Thymus (tissue), 11 donors: ENCODE measurements at regions not wholly inside any gene's neighbourhood (a gene's known extent, or its start where the extent isn't known, plus 50 kb on each side); places are given as distances from the start of the nearest gene placed in this dataset.

ENCODE experiments used
- DNase-seq, 9 donors: peaks; one replicate each; pipeline ENCODE4 v3.0.0-alpha.2; 2013; ENCODE audit warnings: low spot score in 9 of 9, low read depth in 6 of 9, missing footprints in 1 of 9
- H3K27ac ChIP-seq, 2 donors: one replicate each; pipeline ENCODE4 v1.5.1; 2013; ENCODE audit warnings: control low read depth in 1 of 2, low read depth in 1 of 2, low read length in 1 of 2, mild to moderate bottlenecking in 1 of 2, moderate library complexity in 1 of 2
- H3K27me3 ChIP-seq, 2 donors: one replicate each; pipeline ENCODE4 v1.5.1; 2013; ENCODE audit warnings: low read length in 1 of 2; ENCODE audit not compliant: control insufficient read depth in 2 of 2, insufficient read depth in 1 of 2
- H3K36me3 ChIP-seq, 2 donors: one replicate each; pipeline ENCODE4 v1.5.1; 2013; ENCODE audit warnings: low read length in 1 of 2, mild to moderate bottlenecking in 1 of 2, moderate library complexity in 1 of 2; ENCODE audit not compliant: control insufficient read depth in 2 of 2, insufficient read depth in 2 of 2
- H3K4me1 ChIP-seq, 2 donors: one replicate each; pipeline ENCODE4 v1.5.1; 2013; ENCODE audit warnings: low read length in 2 of 2; ENCODE audit not compliant: control insufficient read depth in 2 of 2, insufficient read depth in 2 of 2
- H3K4me3 ChIP-seq, 2 donors: one replicate each; pipeline ENCODE4 v1.5.1; 2013; ENCODE audit warnings: low read length in 2 of 2, control low read depth in 1 of 2, mild to moderate bottlenecking in 1 of 2
- H3K9me3 ChIP-seq, 2 donors: one replicate each; pipeline ENCODE4 v1.5.1; 2013; ENCODE audit warnings: low read length in 1 of 2, mild to moderate bottlenecking in 1 of 2; ENCODE audit not compliant: control insufficient read depth in 2 of 2, insufficient read depth in 1 of 2
- WGBS: extraction: QIAGEN DNeasy Blood & Tissue Kit; methylation state at CpG from one replicate; pipeline ENCODE4 v1.1.7; 2013; 5-methylcytosine and 5-hydroxymethylcytosine counted together
- donor health status: healthy.

- WGBS: 79% methylated on average over 2 of the region's 2 CpGs
- H3K9me3 ChIP-seq: no peaks in the 10 kb centered on the region
- H3K4me1 ChIP-seq: no peaks in the 10 kb centered on the region
- no peak for DNase-seq
- H3K36me3 ChIP-seq: no peaks in the 10 kb centered on the region
- no peaks in the 10 kb centered on the region for H3K27me3 ChIP-seq
- no peak overlapping the region for H3K4me3 ChIP-seq
- H3K27ac ChIP-seq: no peak overlapping the region
Measured at GRCh38 chr5:24059006-24059405, 551.6 kb downstream of the PRDM9 start.

GRCh38 chr5:24059716-24060115, 552.3 kb downstream of the PRDM9 start:
- Histone ChIP-seq H3K36me3 (no peaks in the 10 kb centered on the region), H3K4me1 (no peaks in the 10 kb centered on the region), H3K27ac (no peak overlapping the region), H3K9me3 (no peaks in the 10 kb centered on the region), H3K4me3 (no peak overlapping the region), H3K27me3 (no peaks in the 10 kb centered on the region)
- DNase-seq: no peak
- 85% methylated on average over 4 of the region's 4 CpGs for WGBS

- no peaks in the 10 kb centered on the region for H3K4me1 ChIP-seq
- H3K27ac ChIP-seq: no peak overlapping the region
- DNase-seq: no peak
- no peaks in the 10 kb centered on the region for H3K27me3 ChIP-seq
- no peaks in the 10 kb centered on the region for H3K9me3 ChIP-seq
- H3K4me3 ChIP-seq: no peak overlapping the region
- no peaks in the 10 kb centered on the region for H3K36me3 ChIP-seq
- WGBS: 94% methylated on average over 4 of the region's 4 CpGs
Measured at GRCh38 chr5:24065779-24066178, 558.4 kb downstream of the PRDM9 start.

GRCh38 chr5:24067208-24067607, 559.8 kb downstream of the PRDM9 start:
- 98% methylated on average over 2 of the region's 2 CpGs for WGBS
- Histone ChIP-seq H3K4me1 (no peaks in the 10 kb centered on the region), H3K4me3 (no peak overlapping the region), H3K27ac (no peak overlapping the region), H3K9me3 (no peaks in the 10 kb centered on the region), H3K36me3 (no peaks in the 10 kb centered on the region), H3K27me3 (no peaks in the 10 kb centered on the region)
- DNase-seq: no peak

GRCh38 chr5:24068524-24068923, 561.1 kb downstream of the PRDM9 start:
- WGBS: 95% methylated on average over 3 of the region's 3 CpGs

GRCh38 chr5:24073107-24073506, 565.7 kb downstream of the PRDM9 start:
- Histone ChIP-seq H3K4me1 (no peaks in the 10 kb centered on the region), H3K4me3 (no peak overlapping the region), H3K36me3 (no peaks in the 10 kb centered on the region), H3K27ac (no peak overlapping the region), H3K9me3 (no peaks in the 10 kb centered on the region), H3K27me3 (no peaks in the 10 kb centered on the region)
- 91% methylated on average over 4 of the region's 4 CpGs for WGBS
- DNase-seq: no peak

More at GRCh38 chr5:24068524-24068923, 561.1 kb downstream of the PRDM9 start:
- Histone ChIP-seq H3K36me3 (no peaks in the 10 kb centered on the region), H3K4me1 (no peaks in the 10 kb centered on the region), H3K27ac (no peak overlapping the region), H3K27me3 (no peaks in the 10 kb centered on the region), H3K9me3 (no peaks in the 10 kb centered on the region), H3K4me3 (no peak overlapping the region)
- no peak for DNase-seq

GRCh38 chr5:24080046-24080445, 564.7 kb downstream of the CDH10 start:
- Histone ChIP-seq H3K4me3 (no peak overlapping the region), H3K27me3 (no peaks in the 10 kb centered on the region), H3K9me3 (no peaks in the 10 kb centered on the region), H3K4me1 (no peaks in the 10 kb centered on the region), H3K27ac (no peak overlapping the region), H3K36me3 (no peaks in the 10 kb centered on the region)
- no peak for DNase-seq
- 91% methylated on average over 2 of the region's 2 CpGs for WGBS

GRCh38 chr5:24094081-24094679, 550.6 kb downstream of the CDH10 start:
- Histone ChIP-seq H3K36me3 (no peaks in the 10 kb centered on the region), H3K4me1 (no peaks in the 10 kb centered on the region), H3K27me3 (no peaks in the 10 kb centered on the region), H3K9me3 (no peaks in the 10 kb centered on the region), H3K4me3 (no peak overlapping the region), H3K27ac (no peak overlapping the region)
- WGBS: 88% methylated on average over 8 of the region's 8 CpGs
- DNase-seq: no peak

- 92% methylated on average over 2 of the region's 2 CpGs for WGBS
- H3K4me3 ChIP-seq: no peak overlapping the region
- H3K27me3 ChIP-seq: no peaks in the 10 kb centered on the region
- DNase-seq: no peak
- H3K27ac ChIP-seq: no peak overlapping the region
- H3K36me3 ChIP-seq: no peaks in the 10 kb centered on the region
- no peaks in the 10 kb centered on the region for H3K9me3 ChIP-seq
- H3K4me1 ChIP-seq: no peaks in the 10 kb centered on the region
Measured at GRCh38 chr5:24102010-24102409, 542.8 kb downstream of the CDH10 start.
